ENCODE measurements at regions not wholly inside any gene's neighbourhood (a gene's known extent, or its start where the extent isn't known, plus 50 kb on each side); places are given as distances from the start of the nearest gene placed in this dataset.

DNA sequence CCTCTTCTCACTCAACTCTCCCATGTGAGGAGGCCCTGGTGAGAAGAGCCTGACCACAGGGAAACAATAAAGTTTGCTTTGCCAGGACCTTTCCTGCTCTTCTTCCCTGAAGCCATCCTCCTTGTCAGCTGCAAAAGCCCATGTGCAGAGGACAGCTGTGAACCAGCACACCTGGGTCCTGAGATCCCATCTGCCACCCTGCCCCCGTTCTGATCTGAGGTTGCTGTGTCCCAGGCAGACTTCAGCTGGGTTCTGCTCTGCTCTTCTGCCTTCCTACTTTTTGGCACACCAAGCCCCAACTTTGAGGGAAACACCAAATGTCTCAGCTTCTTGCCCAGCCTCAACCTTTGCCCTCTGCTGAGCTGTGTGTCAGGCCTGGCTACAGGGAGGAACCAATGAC, 595.1 kb upstream of the ARPP21 start:
- in situ Hi-C loops (cut with HindIII; ENCODE audit: low sequenced_read_pairs), result no loop called here
- no peak overlapping the region for H3K4me3 ChIP-seq (ENCODE audit: low read depth, low read length)
- DNase-seq (ENCODE audit: low read depth, low spot score), result no peak
- TF ChIP-seq, protein P1, sequence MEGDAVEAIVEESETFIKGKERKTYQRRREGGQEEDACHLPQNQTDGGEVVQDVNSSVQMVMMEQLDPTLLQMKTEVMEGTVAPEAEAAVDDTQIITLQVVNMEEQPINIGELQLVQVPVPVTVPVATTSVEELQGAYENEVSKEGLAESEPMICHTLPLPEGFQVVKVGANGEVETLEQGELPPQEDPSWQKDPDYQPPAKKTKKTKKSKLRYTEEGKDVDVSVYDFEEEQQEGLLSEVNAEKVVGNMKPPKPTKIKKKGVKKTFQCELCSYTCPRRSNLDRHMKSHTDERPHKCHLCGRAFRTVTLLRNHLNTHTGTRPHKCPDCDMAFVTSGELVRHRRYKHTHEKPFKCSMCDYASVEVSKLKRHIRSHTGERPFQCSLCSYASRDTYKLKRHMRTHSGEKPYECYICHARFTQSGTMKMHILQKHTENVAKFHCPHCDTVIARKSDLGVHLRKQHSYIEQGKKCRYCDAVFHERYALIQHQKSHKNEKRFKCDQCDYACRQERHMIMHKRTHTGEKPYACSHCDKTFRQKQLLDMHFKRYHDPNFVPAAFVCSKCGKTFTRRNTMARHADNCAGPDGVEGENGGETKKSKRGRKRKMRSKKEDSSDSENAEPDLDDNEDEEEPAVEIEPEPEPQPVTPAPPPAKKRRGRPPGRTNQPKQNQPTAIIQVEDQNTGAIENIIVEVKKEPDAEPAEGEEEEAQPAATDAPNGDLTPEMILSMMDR (IDR thresholded peaks at IDR 0.05; ENCODE audit: low read depth, low read length), result no peak

- TF ChIP-seq, protein P1 (IDR thresholded peaks at IDR 0.05; ENCODE audit: low read depth, low read length), result no peak
- DNase-seq (ENCODE audit: low read depth, low spot score), result no peak
- H3K4me3 ChIP-seq (ENCODE audit: low read depth, low read length), result no peak overlapping the region
- in situ Hi-C loops (cut with HindIII; ENCODE audit: low sequenced_read_pairs), result no loop called here
These were observed 594.2 kb upstream of the ARPP21 start for GRCh38 chr3:35045118-35045517.

DNA sequence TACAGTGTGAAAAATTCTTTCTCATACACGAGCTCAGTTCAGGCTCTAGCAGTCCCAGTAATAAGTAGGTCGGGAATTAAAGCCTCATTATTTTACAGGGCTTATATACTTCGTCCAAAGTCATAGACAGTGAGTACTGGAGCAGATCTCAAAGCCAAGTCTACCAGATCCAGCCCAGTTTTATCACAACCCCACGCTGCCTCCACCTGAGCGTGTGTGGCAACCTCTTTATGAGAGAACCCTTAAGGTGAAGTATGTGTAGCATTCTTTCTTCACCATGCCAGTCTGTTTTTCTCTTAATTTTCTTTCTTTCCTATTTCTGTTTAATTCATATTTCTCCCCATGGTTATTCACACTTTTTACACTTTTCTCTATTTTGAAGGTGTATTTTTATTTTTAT, 574.6 kb upstream of the ARPP21 start:
- DNase-seq (ENCODE audit: low read depth, low spot score), result no peak
- no peak overlapping the region for H3K4me3 ChIP-seq (ENCODE audit: low read depth, low read length)
- TF ChIP-seq, protein P1 (IDR thresholded peaks at IDR 0.05; ENCODE audit: low read depth, low read length), result no peak
- in situ Hi-C loops (cut with HindIII; ENCODE audit: low sequenced_read_pairs), result no loop called here

- TF ChIP-seq, protein P1 (IDR thresholded peaks at IDR 0.05; ENCODE audit: low read depth, low read length), result no peak
- H3K4me3 ChIP-seq (ENCODE audit: low read depth, low read length), result no peak overlapping the region
- in situ Hi-C loops (cut with HindIII; ENCODE audit: low sequenced_read_pairs), result no loop called here
- no peak for DNase-seq (ENCODE audit: low read depth, low spot score)
These were observed 573.4 kb upstream of the ARPP21 start for GRCh38 chr3:35065891-35066290.

DNA sequence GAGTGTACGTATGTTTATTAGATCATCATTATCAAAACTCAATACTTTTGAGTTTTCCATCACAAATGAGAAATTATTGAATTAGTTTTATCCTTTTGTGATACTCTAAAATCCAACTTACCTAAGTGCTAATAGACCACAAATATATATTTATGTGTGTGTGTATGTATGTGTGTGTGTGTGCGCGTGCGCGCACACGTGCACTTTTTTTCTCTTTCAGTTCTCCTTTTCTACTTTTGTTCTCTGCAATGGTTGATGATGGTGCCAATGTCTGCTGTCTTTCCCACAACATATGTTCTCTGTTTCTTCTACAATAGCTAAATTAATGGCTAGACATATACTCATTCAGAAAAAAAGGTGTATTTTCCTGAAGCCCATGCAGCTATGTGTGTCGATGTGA, 571.6 kb upstream of the ARPP21 start:
- no peak overlapping the region for H3K4me3 ChIP-seq (ENCODE audit: low read depth, low read length)
- TF ChIP-seq, protein P1 (IDR thresholded peaks at IDR 0.05; ENCODE audit: low read depth, low read length), result no peak
- no peak for DNase-seq (ENCODE audit: low read depth, low spot score)
- in situ Hi-C loops (cut with HindIII; ENCODE audit: low sequenced_read_pairs), result no loop called here

DNA sequence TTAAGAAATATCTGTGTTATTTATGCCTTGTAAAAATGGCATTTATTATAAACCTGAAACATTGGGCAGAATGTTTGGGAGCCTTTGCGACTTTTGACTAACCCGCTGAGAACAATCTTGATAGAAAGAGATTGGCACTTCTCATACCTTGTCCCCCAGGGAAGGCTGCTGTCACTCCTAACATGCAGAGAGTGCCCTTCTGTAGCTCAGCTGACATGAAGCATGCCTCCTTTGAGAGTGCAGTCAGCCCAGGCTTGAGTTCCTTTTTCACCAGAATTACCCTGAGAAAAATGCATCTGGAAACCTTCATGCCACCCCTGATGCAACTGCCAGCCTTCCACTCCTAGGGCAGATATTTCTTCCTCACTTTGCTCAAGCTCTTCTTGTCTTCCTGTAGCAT, 569.2 kb upstream of the ARPP21 start:
- no peak for DNase-seq (ENCODE audit: low read depth, low spot score)
- TF ChIP-seq, protein P1 (IDR thresholded peaks at IDR 0.05; ENCODE audit: low read depth, low read length), result no peak
- no peak overlapping the region for H3K4me3 ChIP-seq (ENCODE audit: low read depth, low read length)
- in situ Hi-C loops (cut with HindIII; ENCODE audit: low sequenced_read_pairs), result no loop called here

- DNase-seq (ENCODE audit: low read depth, low spot score), result no peak
- in situ Hi-C loops (cut with HindIII; ENCODE audit: low sequenced_read_pairs), result no loop called here
- TF ChIP-seq, protein P1 (IDR thresholded peaks at IDR 0.05; ENCODE audit: low read depth, low read length), result no peak
- H3K4me3 ChIP-seq (ENCODE audit: low read depth, low read length), result no peak overlapping the region
These were observed 567.6 kb upstream of the ARPP21 start for GRCh38 chr3:35071772-35072171.
